ENCODE measurements at regions not wholly inside any gene's neighbourhood (a gene's known extent, or its start where the extent isn't known, plus 50 kb on each side); places are given as distances from the start of the nearest gene placed in this dataset.

DNA sequence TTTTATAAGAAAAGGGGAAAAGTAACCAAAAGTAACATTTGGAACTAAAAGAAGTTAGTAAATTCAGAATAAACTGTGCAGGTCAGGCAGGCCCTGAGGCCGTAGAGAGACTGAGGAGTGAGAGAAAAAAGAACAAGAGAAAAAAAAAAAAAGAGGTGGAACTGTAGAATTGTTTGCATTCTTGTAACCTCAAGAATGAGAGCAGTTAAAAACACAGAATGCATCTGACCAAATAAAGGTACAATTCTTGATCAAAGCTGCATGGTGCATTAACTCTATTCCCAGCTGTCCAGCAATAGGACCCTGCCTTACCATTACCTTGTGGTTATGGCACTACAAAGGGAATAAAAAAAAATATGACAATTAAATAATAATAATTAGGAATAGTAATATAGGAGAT, 170.1 kb upstream of the SEMA3A start:
- H3K4me3 ChIP-seq (ENCODE audit: low read depth, low read length), result no peak overlapping the region
- no peak for TF ChIP-seq CTCF (IDR thresholded peaks at IDR 0.05; ENCODE audit: insufficient read depth, low read depth, low read length)
- DNase-seq (ENCODE audit: low read depth), result peak; percentile 45

- TF ChIP-seq CTCF (IDR thresholded peaks at IDR 0.05; ENCODE audit: insufficient read depth, low read depth, low read length), result no peak
- no peak for DNase-seq (ENCODE audit: low read depth)
- no peak overlapping the region for H3K4me3 ChIP-seq (ENCODE audit: low read depth, low read length)
These were observed 169.2 kb upstream of the SEMA3A start for GRCh38 chr7:84363741-84364140.

DNA sequence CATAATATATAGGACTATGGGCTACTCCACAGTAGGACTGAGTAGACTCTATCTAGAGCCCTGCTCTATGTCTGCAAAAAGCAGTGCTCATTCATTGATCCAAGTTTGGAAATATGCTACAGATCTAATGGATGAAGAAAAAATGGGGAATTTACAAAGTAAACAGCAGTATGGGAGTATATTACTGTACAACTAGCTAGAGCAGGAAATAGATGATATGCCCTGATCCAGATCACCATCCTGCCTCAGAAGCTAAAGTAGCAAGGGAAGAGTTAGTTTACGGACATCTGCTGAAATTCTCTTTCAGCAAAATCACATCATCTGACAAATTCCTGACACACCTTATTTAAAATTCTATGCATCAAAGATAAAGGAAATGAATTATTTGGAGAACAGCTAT, 168.2 kb upstream of the SEMA3A start:
- TF ChIP-seq CTCF (IDR thresholded peaks at IDR 0.05; ENCODE audit: insufficient read depth, low read depth, low read length), result no peak
- no peak for DNase-seq (ENCODE audit: low read depth)
- no peak overlapping the region for H3K4me3 ChIP-seq (ENCODE audit: low read depth, low read length)

GRCh38 chr7:84362360-84362759, 167.8 kb upstream of the SEMA3A start:
- no peak for TF ChIP-seq CTCF (IDR thresholded peaks at IDR 0.05; ENCODE audit: insufficient read depth, low read depth, low read length)
- no peak for DNase-seq (ENCODE audit: low read depth)

GRCh38 chr7:84354866-84355265, 160.3 kb upstream of the SEMA3A start:
- peak; percentile 42 for DNase-seq (ENCODE audit: low read depth)
- no peak for TF ChIP-seq CTCF (IDR thresholded peaks at IDR 0.05; ENCODE audit: insufficient read depth, low read depth, low read length)
- no peak overlapping the region for H3K4me3 ChIP-seq (ENCODE audit: low read depth, low read length)

More at GRCh38 chr7:84362360-84362759, 167.8 kb upstream of the SEMA3A start:
- H3K4me3 ChIP-seq (ENCODE audit: low read depth, low read length), result no peak overlapping the region

- no peak overlapping the region for H3K4me3 ChIP-seq (ENCODE audit: low read depth, low read length)
- no peak for DNase-seq (ENCODE audit: low read depth)
- no peak for TF ChIP-seq CTCF (IDR thresholded peaks at IDR 0.05; ENCODE audit: insufficient read depth, low read depth, low read length)
These were observed 159.4 kb upstream of the SEMA3A start for GRCh38 chr7:84354030-84354429.

DNA sequence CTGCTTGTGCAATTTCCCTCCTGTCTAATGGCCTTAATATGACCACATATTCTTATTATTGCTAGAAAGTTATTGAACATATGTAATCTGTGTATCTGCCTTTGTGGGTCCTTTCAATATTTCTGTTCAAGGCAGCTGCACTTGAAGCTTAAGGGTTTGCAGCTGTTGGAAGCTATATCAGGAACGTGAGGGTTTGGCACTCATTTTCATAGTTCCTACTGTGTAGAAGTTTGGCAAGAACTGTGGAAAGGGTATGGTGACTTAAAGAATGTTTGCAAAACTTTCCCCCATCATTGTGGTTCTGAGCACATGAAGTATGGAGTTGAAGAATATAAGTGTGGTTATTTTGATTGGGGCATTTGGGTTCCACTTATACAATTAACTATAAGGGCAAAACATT, 144.7 kb upstream of the SEMA3A start:
- DNase-seq (ENCODE audit: low read depth), result no peak
- no peak for TF ChIP-seq CTCF (IDR thresholded peaks at IDR 0.05; ENCODE audit: insufficient read depth, low read depth, low read length)
- no peak overlapping the region for H3K4me3 ChIP-seq (ENCODE audit: low read depth, low read length)

Measured in fibroblast of villous mesenchyme (primary cell).